NCI-H345 treated with DMSO at 0.1 percent for 48 hours (cell line): ENCODE measurements at regions not wholly inside any gene's neighbourhood (a gene's known extent, or its start where the extent isn't known, plus 50 kb on each side); places are given as distances from the start of the nearest gene placed in this dataset.
"Not testable (repeated sequence)": the region's sequence is repeated elsewhere in the genome, so short reads cannot be mapped to it uniquely, and the experiment has no call there.

Experiments
- DNase-seq: peaks from one replicate; lab custom pipeline; 2025; ENCODE audit not compliant: unreplicated experiment; lab: John Stamatoyannopoulos, UW

DNA sequence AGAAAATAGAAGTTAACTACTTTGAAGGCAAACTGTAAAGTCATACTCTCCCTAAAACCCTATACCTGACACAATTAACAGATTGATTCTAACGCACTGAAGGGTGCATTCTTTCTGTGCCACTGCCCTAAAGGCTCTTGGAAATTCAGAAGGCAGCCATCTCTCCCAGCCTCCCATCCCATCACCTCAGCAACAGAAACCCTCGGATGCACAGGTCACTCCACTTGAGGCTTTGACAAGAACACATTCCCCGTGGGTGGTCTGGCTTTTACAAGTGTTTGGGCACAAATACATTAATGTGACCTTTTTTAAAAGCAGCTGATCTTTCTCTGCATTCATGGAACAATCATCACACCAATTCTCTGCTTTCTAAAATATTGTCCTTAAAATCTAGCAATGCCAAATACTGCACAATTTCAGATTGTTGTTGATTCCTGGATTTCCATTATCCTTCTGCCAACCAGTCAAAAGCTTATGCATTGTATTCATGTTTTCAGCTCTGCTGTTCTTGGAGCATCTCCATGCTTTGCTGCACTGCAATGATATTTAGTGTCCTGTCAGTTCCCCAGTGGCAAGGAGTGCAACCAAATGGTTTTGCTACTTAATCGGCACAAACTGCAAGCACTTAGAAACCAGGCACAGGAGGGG lies 175.6 kb downstream of the TMEM161B start:
- no peak for DNase-seq

GRCh38 chr5:88092358-88092757 lies 176.3 kb downstream of the TMEM161B start:
- DNase-seq: no peak

- DNase-seq: no peak
Measured at GRCh38 chr5:88090506-88090905, 178.1 kb downstream of the TMEM161B start.

DNA sequence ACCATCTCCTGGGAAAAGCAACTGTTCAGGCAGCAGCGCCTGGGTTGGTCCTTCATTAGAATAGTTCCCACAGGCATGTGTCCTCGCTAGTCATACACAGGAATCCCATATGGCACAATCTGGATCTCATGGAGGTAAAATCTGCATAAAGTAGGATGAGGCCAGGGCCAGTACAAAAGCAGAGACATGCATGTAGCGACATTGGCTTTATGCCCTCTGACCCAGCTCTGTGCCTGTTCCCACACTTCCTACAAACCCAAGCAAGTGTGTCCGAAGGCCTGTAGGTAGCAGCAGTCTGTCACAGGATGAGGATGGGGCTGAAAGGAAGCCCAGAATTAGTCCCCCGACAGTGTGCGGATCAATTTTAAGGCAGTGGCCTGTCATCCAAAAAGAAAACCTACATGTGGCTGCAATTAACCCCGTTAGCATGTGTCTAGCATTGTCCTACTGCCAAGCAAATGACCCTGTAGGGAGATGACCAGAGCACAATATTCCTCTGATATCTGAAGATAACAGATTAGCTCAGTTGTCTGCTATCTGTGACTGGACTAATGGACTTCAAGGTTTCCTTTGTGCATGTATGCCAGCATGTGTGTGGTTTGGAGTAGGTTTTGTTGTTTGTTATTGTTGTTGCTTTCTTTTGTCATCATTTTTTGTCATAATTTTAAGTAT lies 178.8 kb downstream of the TMEM161B start:
- no peak for DNase-seq

GRCh38 chr5:88085462-88085861 lies 183.2 kb downstream of the TMEM161B start:
- DNase-seq: no peak

GRCh38 chr5:88081877-88082276 lies 186.8 kb downstream of the TMEM161B start:
- DNase-seq: no peak

GRCh38 chr5:88063813-88064212 lies 204.8 kb downstream of the TMEM161B start:
- no peak for DNase-seq

DNA sequence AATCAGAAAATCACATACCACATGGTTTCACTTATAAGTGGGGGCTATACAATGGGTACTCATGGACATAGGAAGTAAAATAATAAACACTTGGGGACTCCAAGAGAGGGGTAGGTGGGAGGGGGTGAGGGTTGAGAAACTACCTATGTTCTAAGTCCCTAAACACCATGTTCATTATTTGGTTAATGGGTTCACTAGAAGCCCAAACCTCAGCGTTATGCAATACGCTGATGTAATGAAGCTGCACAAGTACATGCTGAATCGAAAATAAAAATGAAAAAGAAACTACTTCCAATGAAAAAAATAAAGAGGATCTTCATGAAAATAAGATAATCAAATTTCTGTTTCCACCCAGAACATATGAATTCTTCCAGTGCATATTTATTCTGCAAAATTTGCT lies 208.5 kb downstream of the TMEM161B start:
- DNase-seq: no peak

DNA sequence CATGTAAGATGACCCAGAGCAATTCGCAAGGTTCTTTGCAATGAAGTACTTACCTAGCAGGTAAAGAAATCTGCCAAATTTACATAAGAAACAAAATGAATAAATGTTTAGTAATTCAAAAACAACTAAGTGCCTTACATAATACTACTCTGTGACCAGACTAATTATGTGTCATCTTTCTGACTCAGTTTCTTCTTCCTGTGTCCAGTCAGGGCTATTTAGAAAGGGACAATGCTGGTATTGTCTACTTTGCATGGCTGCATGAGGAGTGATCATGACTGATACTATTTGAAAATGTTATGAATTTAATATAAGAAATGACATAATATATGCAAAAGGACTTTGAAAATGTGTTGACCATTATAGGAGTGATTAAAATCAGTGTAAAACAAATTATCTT lies 210.0 kb downstream of the TMEM161B start:
- DNase-seq: no peak

GRCh38 chr5:88052468-88052867 lies 216.2 kb downstream of the TMEM161B start:
- not testable (repeated sequence) for DNase-seq

- no peak for DNase-seq
Measured at GRCh38 chr5:88051148-88051547, 217.5 kb downstream of the TMEM161B start.

DNA sequence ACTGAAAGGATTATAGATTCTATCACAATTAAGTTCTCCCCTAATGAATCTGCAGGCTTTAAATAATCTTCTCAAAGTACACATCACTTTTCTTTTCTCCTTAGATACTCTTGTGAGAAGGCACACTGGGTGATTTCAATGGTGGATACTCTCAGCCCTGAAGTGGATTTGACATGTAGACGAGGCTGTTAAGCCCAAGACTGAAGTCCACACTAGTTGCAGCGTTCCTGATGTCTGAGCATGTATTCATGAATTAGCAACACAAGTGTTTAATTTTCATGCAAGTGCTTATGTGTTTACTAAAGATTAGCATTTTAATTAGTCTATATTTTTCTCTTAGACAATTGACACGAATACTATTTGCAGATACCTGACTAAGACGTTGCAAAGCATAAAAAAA lies 218.9 kb downstream of the TMEM161B start:
- no peak for DNase-seq

- DNase-seq: no peak
Measured at GRCh38 chr5:88049156-88049555, 219.5 kb downstream of the TMEM161B start.

GRCh38 chr5:88045931-88046461 lies 222.6 kb downstream of the TMEM161B start:
- DNase-seq: peak; percentile 7

DNA sequence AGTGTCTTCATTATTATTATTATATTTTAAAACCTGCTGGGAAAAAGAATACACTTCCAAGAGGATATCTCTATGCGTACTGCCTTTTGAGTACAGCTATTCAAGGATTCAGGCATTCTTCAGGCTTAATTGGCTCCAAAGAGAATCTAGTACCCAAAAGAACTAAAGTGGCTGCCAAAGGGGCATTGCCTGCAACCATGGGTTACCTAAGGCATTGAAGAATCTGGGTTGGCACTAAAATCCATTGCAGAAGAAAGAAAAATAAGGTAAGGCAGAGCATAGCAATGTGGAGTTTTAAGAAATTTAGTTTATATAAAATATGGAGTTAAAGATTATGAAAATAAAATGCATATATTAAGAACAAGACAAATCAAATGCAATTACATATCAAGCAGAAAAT lies 223.5 kb downstream of the TMEM161B start:
- DNase-seq: no peak

GRCh38 chr5:88034520-88034919 lies 234.1 kb downstream of the TMEM161B start:
- DNase-seq: no peak

GRCh38 chr5:88033191-88033590 lies 235.5 kb downstream of the TMEM161B start:
- no peak for DNase-seq

GRCh38 chr5:88029011-88029410 lies 239.6 kb downstream of the TMEM161B start:
- no peak for DNase-seq

DNA sequence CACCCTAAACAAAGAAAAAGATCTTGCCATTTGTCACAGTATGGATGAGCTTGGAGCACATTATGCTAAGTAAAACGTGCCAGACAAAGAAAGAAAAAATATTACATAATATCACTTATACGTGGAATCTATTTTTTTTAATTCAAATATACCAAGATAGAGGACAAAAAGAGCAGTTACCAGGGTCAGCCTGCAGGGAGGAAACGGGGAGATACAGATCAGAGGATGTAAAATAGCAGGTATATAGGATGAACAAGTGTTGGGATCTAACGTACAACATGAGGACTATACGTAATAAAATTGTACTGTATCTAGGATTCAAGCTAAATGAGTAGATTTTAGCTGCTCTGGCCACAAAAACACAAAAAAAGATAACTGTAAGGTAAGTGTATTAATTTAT lies 247.5 kb downstream of the TMEM161B start:
- DNase-seq: no peak

DNA sequence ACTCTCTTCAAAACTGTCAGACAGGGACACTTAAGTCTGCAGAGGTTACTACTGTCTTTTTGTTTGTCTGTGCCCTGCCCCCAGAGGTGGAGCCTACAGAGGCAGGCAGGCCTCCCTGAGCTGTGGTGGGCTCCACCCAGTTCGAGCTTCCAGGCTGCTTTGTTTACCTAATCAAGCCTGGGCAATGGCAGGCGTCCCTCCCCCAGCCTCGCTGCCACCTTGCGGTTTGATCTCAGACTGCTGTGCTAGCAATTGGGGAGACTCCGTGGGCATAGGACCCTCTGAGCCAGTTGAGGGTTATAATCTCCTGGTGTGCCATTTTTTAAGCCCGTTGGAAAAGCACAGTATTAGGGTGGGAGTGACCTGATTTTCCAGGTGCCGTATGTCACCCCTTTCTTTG lies 253.7 kb downstream of the TMEM161B start:
- not testable (repeated sequence) for DNase-seq

GRCh38 chr5:88000877-88001276 lies 267.8 kb downstream of the TMEM161B start:
- no peak for DNase-seq

DNA sequence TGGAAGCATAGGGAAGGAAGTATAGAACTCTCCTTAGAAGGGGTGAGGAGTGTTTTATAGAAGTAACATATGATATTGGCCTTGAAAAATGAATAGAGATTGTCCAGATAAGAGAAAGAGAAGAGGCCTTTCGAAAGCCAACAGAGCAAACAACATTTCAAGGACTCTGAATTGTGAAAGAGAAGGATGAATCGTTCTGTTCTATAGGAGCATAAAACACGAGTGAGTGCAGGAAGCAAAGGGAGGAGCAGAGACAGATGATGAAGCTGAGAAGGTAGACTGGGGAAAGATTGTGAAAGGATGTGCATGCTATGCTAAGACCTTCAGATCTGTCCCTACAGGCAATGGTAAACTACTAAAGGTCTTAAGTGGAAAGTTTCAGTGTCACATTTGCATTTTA lies 271.0 kb downstream of the TMEM161B start:
- no peak for DNase-seq

- DNase-seq: no peak
Measured at GRCh38 chr5:87966213-87966612, 302.4 kb downstream of the TMEM161B start.
